Neural progenitor cell (in vitro differentiated cells): ENCODE measurements at regions not wholly inside any gene's neighbourhood (a gene's known extent, or its start where the extent isn't known, plus 50 kb on each side); places are given as distances from the start of the nearest gene placed in this dataset.

Experiments used
- DNase-seq: peaks from one replicate; pipeline ENCODE4 v3.0.0-alpha.2; 2016; ENCODE audit warnings: low spot score
- H2AFZ ChIP-seq: fragments of 200-600 bp; sonication (generic); replicated peaks from 2 replicates; pipeline ENCODE4 v1.6.1; 2016; ENCODE audit warnings: antibody characterized with exemption
- H3F3A ChIP-seq: fragments of 200-600 bp; sonication (generic); 2 replicates; pipeline ENCODE4 v1.6.1; 2016; ENCODE audit warnings: antibody characterized with exemption, low read depth
- H3K27ac ChIP-seq: fragments of 200-600 bp; sonication (generic); 2 replicates; pipeline ENCODE4 v1.5.1; 2016; ENCODE audit warnings: mild to moderate bottlenecking
- H3K27me3 ChIP-seq: fragments of 200-600 bp; sonication (generic); 2 replicates; pipeline ENCODE4 v1.6.1; 2016; ENCODE audit warnings: mild to moderate bottlenecking, moderate library complexity
- H3K36me3 ChIP-seq: fragments of 200-600 bp; sonication (generic); 2 replicates; pipeline ENCODE4 v1.5.1; 2016
- H3K4me1 ChIP-seq: fragments of 200-600 bp; sonication (generic); 2 replicates; pipeline ENCODE4 v1.6.1; 2016; ENCODE audit warnings: mixed run types
- H3K4me2 ChIP-seq: fragments of 200-600 bp; sonication (generic); 2 replicates; pipeline ENCODE4 v1.6.1; 2016
- H3K4me3 ChIP-seq: fragments of 200-600 bp; sonication (generic); 2 replicates; pipeline ENCODE4 v1.5.1; 2016
- H3K79me2 ChIP-seq: fragments of 200-600 bp; sonication (generic); 2 replicates; pipeline ENCODE4 v1.6.1; 2016; ENCODE audit warnings: low read depth
- H3K9ac ChIP-seq: fragments of 200-600 bp; sonication (generic); 2 replicates; pipeline ENCODE4 v1.6.1; 2016
- H3K9me3 ChIP-seq: fragments of 200-600 bp; sonication (generic); 2 replicates; pipeline ENCODE4 v1.5.1; 2016; ENCODE audit warnings: low read depth
- H4K20me1 ChIP-seq: fragments of 200-600 bp; sonication (generic); 2 replicates; pipeline ENCODE4 v1.6.1; 2016; ENCODE audit warnings: low read depth
- H3K27ac Mint-ChIP-seq: 3 replicates; pipeline ENCODE4 v1.8.0; 2021; ENCODE audit warnings: mixed read lengths
- H3K27me3 Mint-ChIP-seq: 2 replicates; pipeline ENCODE4 v1.8.0; 2022; ENCODE audit warnings: low read depth, mild to moderate bottlenecking, inconsistent platforms, moderate library complexity, mixed read lengths; ENCODE audit not compliant: insufficient read depth
- H3K36me3 Mint-ChIP-seq: 3 replicates; pipeline ENCODE4 v1.8.0; 2021; ENCODE audit warnings: mixed read lengths
- H3K4me1 Mint-ChIP-seq: 3 replicates; pipeline ENCODE4 v1.8.0; 2021; ENCODE audit warnings: mixed read lengths
- H3K4me3 Mint-ChIP-seq: 3 replicates; pipeline ENCODE4 v1.8.0; 2021; ENCODE audit warnings: mild to moderate bottlenecking, moderate library complexity, mixed read lengths
- H3K9me3 Mint-ChIP-seq: 3 replicates; pipeline ENCODE4 v1.8.0; 2020; ENCODE audit warnings: mixed read lengths
- EZH2 ChIP-seq: fragments of 200-600 bp; sonication (generic); IDR thresholded peaks from 2 replicates; pipeline ENCODE4 v1.6.1; 2017; ENCODE audit warnings: antibody characterized with exemption, mild to moderate bottlenecking, moderate library complexity
- EZH2phosphoT487 ChIP-seq: fragments of 200-600 bp; sonication (generic); IDR thresholded peaks from 2 replicates; pipeline ENCODE4 v1.6.1; 2017; ENCODE audit warnings: antibody characterized with exemption
- TF ChIP-seq, protein P1 (sequence below): fragments of 200-600 bp; sonication (generic); IDR thresholded peaks from 2 replicates; pipeline ENCODE4 v1.5.1; 2017; ENCODE audit warnings: antibody characterized with exemption, mild to moderate bottlenecking

DNA sequence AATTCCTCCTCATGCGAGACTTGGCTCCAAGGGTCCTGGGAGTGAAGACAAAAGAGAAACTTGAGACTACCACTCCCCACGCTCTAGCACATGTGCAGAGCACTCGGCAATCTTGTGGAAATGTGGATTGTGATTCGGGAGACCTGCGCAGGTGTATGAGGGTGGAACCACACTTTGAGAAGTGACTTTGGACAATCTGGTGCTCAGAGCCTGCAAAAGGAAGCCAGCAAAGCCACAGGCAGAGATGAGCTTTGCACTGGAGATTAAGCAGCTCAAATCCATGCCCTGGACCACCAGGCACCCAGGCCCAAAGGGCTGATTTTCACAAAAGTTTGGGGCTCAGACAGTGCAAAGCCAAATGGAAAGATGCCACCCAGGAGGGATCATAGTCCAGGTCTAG lies 162.5 kb upstream of the TSHZ3 start:
- Histone ChIP-seq H2AFZ (no peak overlapping the region), H3K27me3 (no peaks in the 10 kb centered on the region), H3K4me3 (no peak overlapping the region), H3K4me2 (no peak overlapping the region), H4K20me1 (no peaks in the 10 kb centered on the region), H3K27ac (no peak overlapping the region), H3K9me3 (no peaks in the 10 kb centered on the region), H3K36me3 (no peaks in the 10 kb centered on the region), H3F3A (no peaks in the 10 kb centered on the region), H3K9ac (no peak overlapping the region), H3K4me1 (no peaks in the 10 kb centered on the region), H3K79me2 (no peaks in the 10 kb centered on the region)
- Mint-ChIP-seq H3K27me3 (peaks cover 2% of the 10 kb centered on the region), H3K27ac (no peak overlapping the region), H3K9me3 (no peaks in the 10 kb centered on the region), H3K4me1 (no peaks in the 10 kb centered on the region), H3K36me3 (no peaks in the 10 kb centered on the region), H3K4me3 (no peak overlapping the region)
- TF ChIP-seq EZH2 (no peak), EZH2phosphoT487 (no peak)
- TF ChIP-seq, protein P1, sequence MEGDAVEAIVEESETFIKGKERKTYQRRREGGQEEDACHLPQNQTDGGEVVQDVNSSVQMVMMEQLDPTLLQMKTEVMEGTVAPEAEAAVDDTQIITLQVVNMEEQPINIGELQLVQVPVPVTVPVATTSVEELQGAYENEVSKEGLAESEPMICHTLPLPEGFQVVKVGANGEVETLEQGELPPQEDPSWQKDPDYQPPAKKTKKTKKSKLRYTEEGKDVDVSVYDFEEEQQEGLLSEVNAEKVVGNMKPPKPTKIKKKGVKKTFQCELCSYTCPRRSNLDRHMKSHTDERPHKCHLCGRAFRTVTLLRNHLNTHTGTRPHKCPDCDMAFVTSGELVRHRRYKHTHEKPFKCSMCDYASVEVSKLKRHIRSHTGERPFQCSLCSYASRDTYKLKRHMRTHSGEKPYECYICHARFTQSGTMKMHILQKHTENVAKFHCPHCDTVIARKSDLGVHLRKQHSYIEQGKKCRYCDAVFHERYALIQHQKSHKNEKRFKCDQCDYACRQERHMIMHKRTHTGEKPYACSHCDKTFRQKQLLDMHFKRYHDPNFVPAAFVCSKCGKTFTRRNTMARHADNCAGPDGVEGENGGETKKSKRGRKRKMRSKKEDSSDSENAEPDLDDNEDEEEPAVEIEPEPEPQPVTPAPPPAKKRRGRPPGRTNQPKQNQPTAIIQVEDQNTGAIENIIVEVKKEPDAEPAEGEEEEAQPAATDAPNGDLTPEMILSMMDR, result no peak
- DNase-seq, result no peak

DNA sequence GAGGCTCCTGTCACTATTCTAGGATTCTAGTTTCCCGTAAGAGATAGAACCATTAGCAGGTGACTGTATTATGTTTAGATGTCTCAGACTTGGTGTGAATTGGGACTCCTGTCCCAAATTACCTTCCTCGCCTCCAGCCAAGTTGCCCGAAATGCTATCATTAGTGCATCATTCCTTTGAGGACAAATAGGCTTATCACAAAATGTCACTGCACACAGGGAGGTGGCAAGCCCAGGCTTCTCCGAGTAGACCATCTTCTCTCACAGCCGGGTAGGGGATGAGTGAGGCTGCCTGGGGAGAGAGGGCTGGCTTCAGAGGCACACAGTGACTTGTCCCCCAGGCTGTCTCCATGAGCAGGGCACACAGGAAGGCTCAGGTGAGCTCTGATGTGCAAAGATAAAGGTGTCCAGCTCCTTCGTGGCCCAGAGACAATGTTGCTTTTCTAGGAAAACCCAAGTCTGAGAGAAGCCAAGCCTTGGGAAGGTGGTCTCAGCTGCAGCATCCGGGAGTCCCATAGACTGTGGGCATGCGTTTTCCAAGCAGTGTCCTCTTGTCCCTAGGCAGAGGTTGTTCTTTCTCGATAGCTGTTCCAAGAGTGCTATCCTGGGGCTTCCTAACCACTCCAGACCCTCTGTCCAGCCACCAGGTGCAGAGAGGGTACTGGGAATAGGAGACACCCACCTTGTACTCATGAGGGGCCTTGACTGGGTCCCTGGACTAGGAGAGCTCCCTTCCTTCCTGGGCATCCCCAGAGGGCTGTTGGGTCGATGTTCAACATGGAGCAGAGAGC lies 163.1 kb upstream of the TSHZ3 start:
- no peak for DNase-seq

DNA sequence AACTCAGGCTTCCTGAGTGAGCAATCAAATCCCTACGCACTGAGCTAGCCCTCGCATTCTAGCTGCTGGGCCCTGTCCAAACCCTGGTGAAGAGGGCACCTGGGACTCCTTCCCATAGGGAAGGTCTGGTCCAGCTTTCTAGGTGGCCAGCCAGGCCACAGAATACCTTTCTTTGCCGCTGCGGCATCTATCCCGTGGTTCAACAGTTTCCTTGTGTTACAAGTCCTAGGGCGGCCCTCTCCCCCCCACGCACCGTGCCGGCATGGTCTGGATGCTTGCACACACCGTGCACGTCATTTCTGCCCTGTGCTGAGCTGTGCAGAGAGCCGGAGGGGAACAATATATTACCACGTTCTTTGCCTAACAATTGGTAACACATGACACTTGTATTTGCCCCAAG lies 164.6 kb upstream of the TSHZ3 start:
- DNase-seq, result no peak
- H3F3A ChIP-seq, result no peaks in the 10 kb centered on the region
- Mint-ChIP-seq H3K4me3 (no peak overlapping the region), H3K27ac (no peak overlapping the region), H3K4me1 (no peaks in the 10 kb centered on the region), H3K9me3 (no peaks in the 10 kb centered on the region), H3K36me3 (no peaks in the 10 kb centered on the region), H3K27me3 (peaks cover 2% of the 10 kb centered on the region)
- H3K4me2 ChIP-seq, result no peak overlapping the region
- no peaks in the 10 kb centered on the region for H3K79me2 ChIP-seq
- no peak overlapping the region for H3K27ac ChIP-seq
- H3K27me3 ChIP-seq, result no peaks in the 10 kb centered on the region
- no peak overlapping the region for H3K9ac ChIP-seq
- TF ChIP-seq EZH2phosphoT487 (no peak), EZH2 (no peak)
- TF ChIP-seq, protein P1, result no peak
- H3K4me1 ChIP-seq, result no peaks in the 10 kb centered on the region
- H3K4me3 ChIP-seq, result no peak overlapping the region
- no peaks in the 10 kb centered on the region for H4K20me1 ChIP-seq
- H2AFZ ChIP-seq, result no peak overlapping the region
- no peaks in the 10 kb centered on the region for H3K9me3 ChIP-seq
- H3K36me3 ChIP-seq, result no peaks in the 10 kb centered on the region

More for the DNA sequence above, 163.1 kb upstream of the TSHZ3 start:
- no peaks in the 10 kb centered on the region for H3F3A ChIP-seq
- no peaks in the 10 kb centered on the region for H3K36me3 ChIP-seq
- no peaks in the 10 kb centered on the region for H4K20me1 ChIP-seq
- H3K27me3 ChIP-seq, result no peaks in the 10 kb centered on the region
- Mint-ChIP-seq H3K4me1 (no peaks in the 10 kb centered on the region), H3K4me3 (no peak overlapping the region), H3K36me3 (no peaks in the 10 kb centered on the region), H3K27me3 (peaks cover 2% of the 10 kb centered on the region), H3K9me3 (no peaks in the 10 kb centered on the region), H3K27ac (no peak overlapping the region)
- no peak overlapping the region for H2AFZ ChIP-seq
- no peaks in the 10 kb centered on the region for H3K9me3 ChIP-seq
- H3K4me2 ChIP-seq, result no peak overlapping the region
- no peaks in the 10 kb centered on the region for H3K79me2 ChIP-seq
- H3K9ac ChIP-seq, result no peak overlapping the region
- no peak overlapping the region for H3K4me3 ChIP-seq
- no peak overlapping the region for H3K27ac ChIP-seq
- H3K4me1 ChIP-seq, result no peaks in the 10 kb centered on the region
- TF ChIP-seq EZH2 (no peak), EZH2phosphoT487 (no peak)
- TF ChIP-seq, protein P1, result no peak
